ENCODE measurements at regions not wholly inside any gene's neighbourhood (a gene's known extent, or its start where the extent isn't known, plus 50 kb on each side); places are given as distances from the start of the nearest gene placed in this dataset.
"Not testable (repeated sequence)": the region's sequence is repeated elsewhere in the genome, so short reads cannot be mapped to it uniquely, and the experiment has no call there.

- no peak for DNase-seq (ENCODE audit: low spot score)
Observed at GRCh38 chr2:66103581-66103980, 331.3 kb upstream of the MEIS1 start.

GRCh38 chr2:66101206-66101605, 333.7 kb upstream of the MEIS1 start:
- no peak for DNase-seq (ENCODE audit: low spot score)

- DNase-seq (ENCODE audit: low spot score) = no peak
Observed at GRCh38 chr2:66095820-66096345, 339.0 kb upstream of the MEIS1 start.

- not testable (repeated sequence) for DNase-seq (ENCODE audit: low spot score)
Observed at GRCh38 chr2:66094689-66095088, 340.2 kb upstream of the MEIS1 start.

GRCh38 chr2:66093371-66093770, 341.6 kb upstream of the MEIS1 start:
- no peak for DNase-seq (ENCODE audit: low spot score)

GRCh38 chr2:66084948-66085590, 349.9 kb upstream of the MEIS1 start:
- no peak for DNase-seq (ENCODE audit: low spot score)

- DNase-seq (ENCODE audit: low spot score) = no peak
Observed at GRCh38 chr2:66082581-66082980, 352.3 kb upstream of the MEIS1 start.

- no peak for DNase-seq (ENCODE audit: low spot score)
Observed at GRCh38 chr2:66080127-66080526, 354.8 kb upstream of the MEIS1 start.

GRCh38 chr2:66073172-66073571, 361.8 kb upstream of the MEIS1 start:
- DNase-seq (ENCODE audit: low spot score) = no peak

- DNase-seq (ENCODE audit: low spot score) = no peak
Observed at GRCh38 chr2:66070721-66071602, 364.0 kb upstream of the MEIS1 start.

- DNase-seq (ENCODE audit: low spot score) = no peak
Observed at GRCh38 chr2:66069937-66070720, 364.8 kb upstream of the MEIS1 start.

- DNase-seq (ENCODE audit: low spot score) = no peak
Observed at GRCh38 chr2:66066032-66066431, 368.9 kb upstream of the MEIS1 start.

GRCh38 chr2:66059332-66059731, 375.6 kb upstream of the MEIS1 start:
- no peak for DNase-seq (ENCODE audit: low spot score)

GRCh38 chr2:66058675-66059074, 376.2 kb upstream of the MEIS1 start:
- DNase-seq (ENCODE audit: low spot score) = no peak

- no peak for DNase-seq (ENCODE audit: low spot score)
Observed at GRCh38 chr2:66057844-66058243, 377.1 kb upstream of the MEIS1 start.

GRCh38 chr2:66050392-66050791, 384.5 kb upstream of the MEIS1 start:
- no peak for DNase-seq (ENCODE audit: low spot score)

GRCh38 chr2:66048667-66049066, 386.3 kb upstream of the MEIS1 start:
- no peak for DNase-seq (ENCODE audit: low spot score)

GRCh38 chr2:66041902-66042657, 392.8 kb upstream of the MEIS1 start:
- DNase-seq (ENCODE audit: low spot score) = no peak

GRCh38 chr2:66036948-66037347, 398.0 kb upstream of the MEIS1 start:
- DNase-seq (ENCODE audit: low spot score) = no peak

- DNase-seq (ENCODE audit: low spot score) = no peak
Observed at GRCh38 chr2:66034467-66034866, 400.5 kb upstream of the MEIS1 start.

- no peak for DNase-seq (ENCODE audit: low spot score)
Observed at GRCh38 chr2:66032226-66032775, 402.6 kb upstream of the MEIS1 start.
